Stimulated activated naive CD4-positive, alpha-beta T cell (primary cell): ENCODE measurements at regions not wholly inside any gene's neighbourhood (a gene's known extent, or its start where the extent isn't known, plus 50 kb on each side); places are given as distances from the start of the nearest gene placed in this dataset.

Experiments used
- DNase-seq, 6 experiments: peaks; one replicate each; lab custom pipeline; 2025; lab: John Stamatoyannopoulos, UW

DNA sequence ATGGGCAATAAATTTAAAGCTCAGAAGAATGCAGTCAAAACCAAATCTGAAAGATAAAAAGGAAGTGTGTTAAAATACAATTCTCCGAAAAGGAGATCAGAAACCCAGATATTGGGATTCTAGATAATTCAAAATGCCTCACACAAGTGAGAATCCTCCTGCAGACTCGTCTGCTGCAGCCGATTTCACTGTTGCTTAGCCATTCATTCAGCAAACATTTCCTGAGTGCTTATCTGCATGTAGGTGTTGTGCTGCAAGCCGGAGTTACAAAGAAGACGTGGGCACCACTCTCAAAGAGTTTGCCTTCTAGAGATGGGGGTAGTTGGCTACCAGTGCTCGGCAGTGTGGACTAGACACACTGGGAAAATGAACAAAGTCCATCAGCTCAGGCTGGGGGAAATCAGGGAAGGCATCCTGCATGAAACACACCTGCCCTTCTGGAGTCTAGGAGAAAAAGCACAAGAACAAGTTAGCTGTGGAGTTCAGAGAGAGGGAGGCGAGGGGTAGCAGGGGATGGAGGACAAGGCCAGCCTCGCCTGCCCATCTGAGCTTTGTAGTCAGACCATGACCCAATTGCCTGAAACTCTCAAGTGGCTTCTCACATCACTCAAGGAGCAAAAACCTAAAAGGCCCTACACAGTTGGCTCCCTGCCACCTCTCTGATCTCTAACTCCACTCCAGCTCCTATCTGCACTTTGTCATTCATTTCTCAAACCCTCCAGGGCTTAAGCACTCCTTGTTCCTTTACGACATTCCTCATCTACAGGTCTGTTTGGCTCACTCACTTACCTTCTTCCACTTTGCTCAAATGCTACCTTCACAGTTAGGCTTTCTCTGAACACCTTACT is 310.0 kb upstream of the DDHD1 start:
- DNase-seq = no peak

- DNase-seq = no peak
These were observed 308.7 kb upstream of the DDHD1 start for GRCh38 chr14:53461858-53462257.

DNA sequence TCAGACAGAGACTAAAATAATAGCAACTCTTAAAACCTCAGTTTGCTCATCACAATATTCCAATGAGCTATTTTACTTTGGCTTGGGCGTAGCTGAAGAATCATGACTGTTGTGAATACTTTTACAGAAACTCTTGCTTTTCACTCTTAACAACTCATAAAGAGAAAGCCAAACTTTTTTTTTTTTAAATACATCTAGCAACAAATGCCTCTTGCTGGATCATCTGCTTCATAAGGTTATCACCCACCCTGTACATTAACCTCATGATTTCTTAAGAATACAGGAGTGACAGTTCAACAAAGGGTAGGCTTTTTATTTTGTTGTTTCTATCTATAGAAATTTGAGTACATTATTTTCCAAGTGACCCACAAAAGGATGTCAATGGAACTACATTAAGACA is 307.4 kb upstream of the DDHD1 start:
- no peak for DNase-seq

DNA sequence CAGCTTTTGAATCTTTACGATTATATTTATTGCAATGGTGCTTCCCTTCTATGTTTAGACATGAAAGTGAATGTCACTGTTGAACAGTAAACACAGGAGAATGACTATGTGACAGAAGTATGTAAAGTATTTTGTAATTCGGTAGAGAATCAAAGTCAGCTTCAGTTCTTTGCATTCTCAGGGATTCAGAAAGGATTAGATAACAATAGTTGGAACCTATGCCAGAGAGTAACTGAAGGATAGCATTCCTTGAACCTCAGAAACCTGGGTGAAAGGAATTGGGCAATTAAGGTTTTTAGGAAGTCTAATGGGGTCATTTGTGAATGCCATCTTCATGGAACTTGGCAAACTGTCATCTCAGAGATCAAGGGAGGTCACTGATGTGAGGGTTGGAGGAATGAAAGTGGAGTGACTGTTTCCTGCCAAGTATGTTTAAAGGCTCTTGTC is 305.3 kb upstream of the DDHD1 start:
- no peak for DNase-seq

DNA sequence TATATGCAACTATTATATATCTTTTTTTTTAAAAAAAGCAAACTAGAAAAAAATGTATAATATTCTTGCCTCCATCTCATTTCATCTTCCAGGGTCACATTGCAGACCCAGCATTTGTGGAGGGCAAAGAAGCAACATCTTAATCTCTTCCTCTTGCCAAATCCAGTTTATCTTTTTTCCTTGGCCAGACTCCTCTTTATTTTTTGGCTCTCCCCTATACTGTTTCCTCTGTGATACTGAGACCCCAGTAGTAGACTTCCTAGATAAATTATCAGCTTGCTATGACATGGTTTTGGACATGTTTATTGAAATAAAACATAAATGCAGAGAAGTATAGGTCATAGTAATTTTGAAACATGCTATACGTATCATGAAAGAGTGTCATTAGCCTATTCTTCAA is 303.8 kb upstream of the DDHD1 start:
- no peak for DNase-seq

GRCh38 chr14:53452005-53452673 is 299.0 kb upstream of the DDHD1 start:
- no peak for DNase-seq

DNA sequence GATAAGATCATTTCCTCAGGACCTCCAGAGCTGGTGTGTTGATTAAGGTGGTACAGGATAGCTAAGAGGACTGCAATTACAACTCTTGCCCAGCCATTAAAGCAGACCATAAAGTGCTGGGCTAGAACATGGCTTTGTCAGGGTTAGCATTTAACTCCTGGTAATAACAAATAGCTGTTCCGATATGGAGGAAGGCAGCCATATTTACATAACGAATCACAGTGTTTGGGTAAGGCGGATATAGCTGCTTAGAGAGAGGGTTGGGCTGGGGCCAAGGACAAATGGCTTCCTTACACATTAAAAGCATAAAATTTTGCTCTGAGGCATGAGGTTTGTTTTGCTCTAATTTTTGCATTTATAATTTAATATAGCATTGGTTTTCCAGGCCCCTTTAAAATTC is 297.7 kb upstream of the DDHD1 start:
- DNase-seq = no peak

- no peak for DNase-seq
These were observed 295.6 kb upstream of the DDHD1 start for GRCh38 chr14:53448682-53449081.

DNA sequence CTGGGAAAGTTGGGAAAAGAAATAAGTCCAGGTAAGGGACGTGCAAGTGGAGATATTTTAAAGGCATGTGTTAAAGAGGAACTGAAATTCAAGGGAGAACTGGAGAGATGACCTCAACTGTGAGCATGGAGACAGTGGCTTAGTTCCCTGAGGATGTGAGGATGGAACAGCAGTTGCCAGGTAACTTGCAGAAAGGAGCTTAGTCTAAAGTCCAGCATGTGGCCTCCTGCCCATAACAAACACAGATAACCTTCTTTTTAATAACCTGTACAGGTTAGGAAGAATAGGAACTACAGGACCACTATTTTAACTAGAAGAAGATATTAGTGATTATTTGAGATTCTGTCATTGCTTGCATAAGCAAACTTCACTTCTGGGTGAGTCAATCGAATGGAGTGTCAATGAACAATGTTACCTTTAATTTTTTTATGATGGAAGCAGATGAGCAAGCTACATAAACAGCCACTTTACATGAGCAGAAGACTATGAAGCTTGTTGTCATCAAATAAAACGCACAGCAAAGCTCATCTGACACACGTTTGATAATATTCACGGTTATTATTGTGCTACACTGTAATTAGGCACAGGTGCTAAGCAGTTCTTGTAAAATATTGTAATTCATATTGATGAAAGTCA is 291.7 kb upstream of the DDHD1 start:
- no peak for DNase-seq

- DNase-seq = no peak
These were observed 288.7 kb upstream of the DDHD1 start for GRCh38 chr14:53441789-53442188.

DNA sequence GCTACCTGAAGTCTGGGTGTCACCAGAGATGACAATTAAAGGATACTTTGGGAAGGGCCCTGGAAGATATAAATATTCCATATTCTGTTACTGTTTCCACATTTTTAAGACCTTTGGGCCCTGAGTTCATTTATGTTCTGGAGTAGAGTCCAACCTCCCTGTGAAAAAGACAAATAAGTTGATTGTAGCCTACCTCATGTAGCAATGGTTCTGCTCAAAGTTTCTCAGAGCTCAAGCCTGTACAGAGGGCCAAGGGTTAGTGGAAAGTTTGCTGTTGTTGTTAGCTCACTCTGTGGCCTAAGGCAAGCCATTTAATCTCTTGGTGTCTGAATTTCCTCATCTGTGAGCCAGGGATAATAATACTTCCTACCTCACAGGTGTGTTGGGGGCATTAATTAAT is 284.7 kb upstream of the DDHD1 start:
- no peak for DNase-seq

GRCh38 chr14:53432378-53432802 is 279.3 kb upstream of the DDHD1 start:
- no peak for DNase-seq

GRCh38 chr14:53430870-53431269 is 277.7 kb upstream of the DDHD1 start:
- no peak for DNase-seq

- DNase-seq = no peak
These were observed 259.9 kb upstream of the DDHD1 start for GRCh38 chr14:53412819-53413675.

GRCh38 chr14:53411125-53411524 is 258.0 kb upstream of the DDHD1 start:
- no peak for DNase-seq

DNA sequence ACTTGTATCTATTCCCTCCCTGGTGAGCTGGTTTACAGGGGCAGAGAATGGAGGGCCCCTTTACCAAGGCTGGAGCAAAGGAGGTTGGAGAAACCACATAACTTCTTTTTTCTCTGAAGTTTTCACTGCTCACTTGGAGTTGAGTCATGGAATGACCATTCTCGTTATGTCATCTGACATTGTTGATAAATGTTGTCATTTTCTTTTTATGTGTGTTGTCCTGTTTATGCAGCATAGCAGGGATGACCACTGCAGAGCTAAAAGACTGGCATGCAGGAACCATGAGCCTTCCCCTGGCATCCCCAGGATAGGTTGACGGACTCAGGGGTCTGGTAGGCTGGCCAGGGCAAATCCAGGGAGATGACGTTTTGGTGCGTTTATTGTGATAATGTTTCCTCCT is 256.8 kb upstream of the DDHD1 start:
- DNase-seq = no peak

- DNase-seq = no peak
These were observed 256.2 kb upstream of the DDHD1 start for GRCh38 chr14:53409289-53409688.

GRCh38 chr14:53408175-53408879 is 255.2 kb upstream of the DDHD1 start:
- DNase-seq = no peak

DNA sequence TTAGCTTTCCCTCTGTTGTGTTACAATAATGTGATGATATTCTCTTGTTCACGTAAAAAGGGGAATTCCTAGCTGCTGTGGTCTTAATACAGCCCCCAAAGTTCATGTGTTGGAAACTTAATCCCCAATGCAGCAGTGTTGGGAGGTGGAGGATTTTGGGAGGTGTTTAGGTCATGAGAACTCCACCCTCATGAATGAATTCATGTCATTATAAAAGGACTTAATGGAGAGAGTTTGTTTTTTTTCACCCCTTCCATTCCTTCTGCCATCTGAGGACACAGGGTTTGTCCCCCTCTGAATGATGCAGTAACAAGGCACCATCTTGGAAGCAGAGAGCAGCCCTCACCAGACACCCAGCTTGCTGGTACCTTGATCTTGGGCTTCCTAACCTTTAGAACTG is 253.4 kb upstream of the DDHD1 start:
- no peak for DNase-seq

DNA sequence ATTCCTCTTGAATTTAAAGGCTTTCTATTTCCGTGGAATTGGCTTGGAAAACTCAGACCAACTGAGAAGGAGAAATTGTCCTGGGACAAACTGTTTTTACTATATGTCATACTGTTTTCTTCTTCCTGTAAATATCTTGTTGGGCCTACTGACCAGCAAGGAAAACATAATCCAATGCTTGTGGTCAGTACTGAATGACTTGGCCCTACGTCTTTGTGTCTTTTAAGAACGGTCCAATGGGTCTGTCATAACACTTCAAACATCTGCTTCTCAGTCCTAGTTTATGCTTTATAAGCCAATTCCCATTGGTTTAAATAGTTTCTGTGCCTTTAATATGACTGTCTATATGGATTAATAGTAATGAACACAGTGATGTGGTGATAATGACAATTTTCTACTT is 248.5 kb upstream of the DDHD1 start:
- no peak for DNase-seq

GRCh38 chr14:53399057-53399456 is 245.9 kb upstream of the DDHD1 start:
- no peak for DNase-seq
